WTC11 (cell line): ENCODE measurements at regions not wholly inside any gene's neighbourhood (a gene's known extent, or its start where the extent isn't known, plus 50 kb on each side); places are given as distances from the start of the nearest gene placed in this dataset.

Source experiments
- ATAC-seq: fragments of 200-7000 bp; cut with Tn5 transposase; 2 replicates; pipeline ENCODE4 v1.10.0; 2021; ENCODE audit warnings: mild to moderate bottlenecking, moderate library complexity
- CTCF ChIA-PET: fragments of 300-600 bp; sonication (Branson Sonifier 250); formaldehyde crosslinking; loops from one replicate; lab custom pipeline; 2021; ENCODE audit warnings: antibody characterized with exemption; lab: Charles Lee
- POLR2A ChIA-PET: fragments of 350-600 bp; sonication (Branson Sonifier 250); formaldehyde crosslinking; loops from one replicate; lab custom pipeline; 2021; ENCODE audit warnings: antibody characterized with exemption; lab: Charles Lee
- DNase-seq: peaks from one replicate; pipeline ENCODE4 v3.0.0; 2021; ENCODE audit warnings: low spot score
- H3K27ac Mint-ChIP-seq: 2 replicates; pipeline ENCODE4 v1.8.0; 2021; ENCODE audit warnings: mixed read lengths
- H3K27me3 Mint-ChIP-seq: 2 replicates; pipeline ENCODE4 v1.8.0; 2021; ENCODE audit warnings: low read depth, mild to moderate bottlenecking, moderate library complexity, mixed read lengths
- H3K36me3 Mint-ChIP-seq: 2 replicates; pipeline ENCODE4 v1.8.0; 2021; ENCODE audit warnings: mixed read lengths
- H3K4me1 Mint-ChIP-seq: 2 replicates; pipeline ENCODE4 v1.8.0; 2022; ENCODE audit warnings: mixed read lengths
- H3K4me3 Mint-ChIP-seq: 2 replicates; pipeline ENCODE4 v1.8.0; 2021; ENCODE audit warnings: mild to moderate bottlenecking, moderate library complexity, mixed read lengths
- H3K9me3 Mint-ChIP-seq: 2 replicates; pipeline ENCODE4 v1.8.0; 2021; ENCODE audit warnings: mixed read lengths
- AR ChIP-seq: fragments of 250-450 bp; sonication (Bioruptor Pico); IDR thresholded peaks from 2 replicates; pipeline ENCODE4 v1.9.0; 2021; ENCODE audit warnings: mild to moderate bottlenecking
- ATF1 ChIP-seq: sonication (generic); formaldehyde crosslinking; IDR thresholded peaks from 2 replicates; pipeline ENCODE4 v1.8.1; 2023; ENCODE audit warnings: mild to moderate bottlenecking, moderate library complexity, missing genetic modification reagents
- GRHL2 ChIP-seq: fragments of 250-450 bp; sonication (Bioruptor Pico); IDR thresholded peaks from 2 replicates; pipeline ENCODE4 v1.8.0; 2022; ENCODE audit warnings: mild to moderate bottlenecking, moderate library complexity; ENCODE audit not compliant: insufficient replicate concordance, severe bottlenecking
- IRF1 ChIP-seq: sonication (generic); formaldehyde crosslinking; IDR thresholded peaks from 2 replicates; pipeline ENCODE4 v1.8.0; 2023; ENCODE audit warnings: missing genetic modification reagents
- IRF2 ChIP-seq: sonication (generic); formaldehyde crosslinking; IDR thresholded peaks from 2 replicates; pipeline ENCODE4 v1.8.0; 2022; ENCODE audit warnings: low read depth, missing genetic modification reagents, borderline replicate concordance
- KAT7 ChIP-seq: sonication (generic); formaldehyde crosslinking; IDR thresholded peaks from 2 replicates; pipeline ENCODE4 v1.8.1; 2023; ENCODE audit warnings: missing genetic modification reagents, mild to moderate bottlenecking, borderline replicate concordance
- NFATC4 ChIP-seq: fragments of 250-450 bp; sonication (Bioruptor Pico); IDR thresholded peaks from 2 replicates; pipeline ENCODE4 v1.9.0; 2021; ENCODE audit warnings: mild to moderate bottlenecking
- NFYB ChIP-seq: sonication (generic); formaldehyde crosslinking; conservative IDR thresholded peaks from 2 replicates; pipeline ENCODE4 v1.8.0; 2022; ENCODE audit warnings: low read depth, missing genetic modification reagents
- SOX15 ChIP-seq: fragments of 250-450 bp; sonication (Bioruptor Pico); IDR thresholded peaks from 2 replicates; pipeline ENCODE4 v1.9.0; 2021; ENCODE audit warnings: mild to moderate bottlenecking
- TEAD4 ChIP-seq: sonication (generic); formaldehyde crosslinking; IDR thresholded peaks from 2 replicates; pipeline ENCODE4 v1.8.0; 2022; ENCODE audit warnings: mild to moderate bottlenecking, missing genetic modification reagents
- USF2 ChIP-seq: sonication (generic); formaldehyde crosslinking; IDR thresholded peaks from 2 replicates; pipeline ENCODE4 v1.8.1; 2023; ENCODE audit warnings: mild to moderate bottlenecking, missing genetic modification reagents, moderate library complexity
- ZNF138 ChIP-seq: sonication (generic); formaldehyde crosslinking; conservative IDR thresholded peaks from 2 replicates; pipeline ENCODE4 v1.8.1; 2022; ENCODE audit warnings: mild to moderate bottlenecking, moderate library complexity, missing genetic modification reagents
- ZNF671 ChIP-seq: fragments of 250-450 bp; sonication (Bioruptor Pico); IDR thresholded peaks from 2 replicates; pipeline ENCODE4 v1.8.0; 2021; ENCODE audit warnings: mild to moderate bottlenecking
- TF ChIP-seq, protein P1 (sequence below): sonication (generic); formaldehyde crosslinking; IDR thresholded peaks from 2 replicates; pipeline ENCODE4 v1.8.1; 2022; ENCODE audit warnings: low read depth, missing genetic modification reagents, borderline replicate concordance
- TF ChIP-seq, protein P2 (sequence below): sonication (generic); formaldehyde crosslinking; IDR thresholded peaks from 2 replicates; pipeline ENCODE4 v1.8.0; 2022; ENCODE audit warnings: mild to moderate bottlenecking, missing genetic modification reagents
- TF ChIP-seq, protein P3 (sequence below): fragments of 250-450 bp; sonication (Bioruptor Pico); IDR thresholded peaks from 2 replicates; pipeline ENCODE4 v1.8.0; 2021; ENCODE audit warnings: mild to moderate bottlenecking
- TF ChIP-seq, protein P4 (sequence below): sonication (generic); formaldehyde crosslinking; IDR thresholded peaks from 2 replicates; pipeline ENCODE4 v1.8.1; 2022; ENCODE audit warnings: missing genetic modification reagents, borderline replicate concordance
- TF ChIP-seq, protein P5 (sequence below): fragments of 250-450 bp; sonication (Bioruptor Pico); IDR thresholded peaks from 2 replicates; pipeline ENCODE4 v1.9.0; 2021; ENCODE audit warnings: mild to moderate bottlenecking
- TF ChIP-seq, protein P6 (sequence below): sonication (generic); formaldehyde crosslinking; conservative IDR thresholded peaks from 2 replicates; pipeline ENCODE4 v1.8.1; 2023; ENCODE audit warnings: mild to moderate bottlenecking, low read depth, missing genetic modification reagents, moderate library complexity

GRCh38 chr18:10044054-10044453 lies 130.2 kb downstream of the VAPA start (continued):
- no peak for TF ChIP-seq SOX15 (CRISPR knock-in tag)
- TF ChIP-seq, protein P1, sequence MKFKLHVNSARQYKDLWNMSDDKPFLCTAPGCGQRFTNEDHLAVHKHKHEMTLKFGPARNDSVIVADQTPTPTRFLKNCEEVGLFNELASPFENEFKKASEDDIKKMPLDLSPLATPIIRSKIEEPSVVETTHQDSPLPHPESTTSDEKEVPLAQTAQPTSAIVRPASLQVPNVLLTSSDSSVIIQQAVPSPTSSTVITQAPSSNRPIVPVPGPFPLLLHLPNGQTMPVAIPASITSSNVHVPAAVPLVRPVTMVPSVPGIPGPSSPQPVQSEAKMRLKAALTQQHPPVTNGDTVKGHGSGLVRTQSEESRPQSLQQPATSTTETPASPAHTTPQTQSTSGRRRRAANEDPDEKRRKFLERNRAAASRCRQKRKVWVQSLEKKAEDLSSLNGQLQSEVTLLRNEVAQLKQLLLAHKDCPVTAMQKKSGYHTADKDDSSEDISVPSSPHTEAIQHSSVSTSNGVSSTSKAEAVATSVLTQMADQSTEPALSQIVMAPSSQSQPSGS (CRISPR knock-in tag) = no peak
- TF ChIP-seq, protein P2, sequence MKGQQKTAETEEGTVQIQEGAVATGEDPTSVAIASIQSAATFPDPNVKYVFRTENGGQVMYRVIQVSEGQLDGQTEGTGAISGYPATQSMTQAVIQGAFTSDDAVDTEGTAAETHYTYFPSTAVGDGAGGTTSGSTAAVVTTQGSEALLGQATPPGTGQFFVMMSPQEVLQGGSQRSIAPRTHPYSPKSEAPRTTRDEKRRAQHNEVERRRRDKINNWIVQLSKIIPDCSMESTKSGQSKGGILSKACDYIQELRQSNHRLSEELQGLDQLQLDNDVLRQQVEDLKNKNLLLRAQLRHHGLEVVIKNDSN (CRISPR knock-in tag) = no peak

- no peaks in the 10 kb centered on the region for H3K27me3 Mint-ChIP-seq
- DNase-seq (no peak), ATAC-seq (no peak)
- no peak overlapping the region for H3K27ac Mint-ChIP-seq
- H3K36me3 Mint-ChIP-seq = peaks cover 17% of the 10 kb centered on the region
- H3K4me1 Mint-ChIP-seq = peaks cover 7% of the 10 kb centered on the region
- H3K4me3 Mint-ChIP-seq = no peak overlapping the region
- TF ChIP-seq IRF2 (CRISPR knock-in tag) (no peak), ZNF138 (CRISPR knock-in tag) (no peak), KAT7 (no peak), ZNF671 (no peak), NFYB (CRISPR knock-in tag) (no peak), IRF1 (no peak), ATF1 (CRISPR knock-in tag) (no peak), AR (no peak), NFATC4 (CRISPR knock-in tag) (no peak), USF2 (no peak), TEAD4 (CRISPR knock-in tag) (no peak), GRHL2 (CRISPR knock-in tag) (no peak)
- TF ChIP-seq, protein P3, sequence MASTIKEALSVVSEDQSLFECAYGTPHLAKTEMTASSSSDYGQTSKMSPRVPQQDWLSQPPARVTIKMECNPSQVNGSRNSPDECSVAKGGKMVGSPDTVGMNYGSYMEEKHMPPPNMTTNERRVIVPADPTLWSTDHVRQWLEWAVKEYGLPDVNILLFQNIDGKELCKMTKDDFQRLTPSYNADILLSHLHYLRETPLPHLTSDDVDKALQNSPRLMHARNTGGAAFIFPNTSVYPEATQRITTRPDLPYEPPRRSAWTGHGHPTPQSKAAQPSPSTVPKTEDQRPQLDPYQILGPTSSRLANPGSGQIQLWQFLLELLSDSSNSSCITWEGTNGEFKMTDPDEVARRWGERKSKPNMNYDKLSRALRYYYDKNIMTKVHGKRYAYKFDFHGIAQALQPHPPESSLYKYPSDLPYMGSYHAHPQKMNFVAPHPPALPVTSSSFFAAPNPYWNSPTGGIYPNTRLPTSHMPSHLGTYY (CRISPR knock-in tag) = no peak
- TF ChIP-seq, protein P4, sequence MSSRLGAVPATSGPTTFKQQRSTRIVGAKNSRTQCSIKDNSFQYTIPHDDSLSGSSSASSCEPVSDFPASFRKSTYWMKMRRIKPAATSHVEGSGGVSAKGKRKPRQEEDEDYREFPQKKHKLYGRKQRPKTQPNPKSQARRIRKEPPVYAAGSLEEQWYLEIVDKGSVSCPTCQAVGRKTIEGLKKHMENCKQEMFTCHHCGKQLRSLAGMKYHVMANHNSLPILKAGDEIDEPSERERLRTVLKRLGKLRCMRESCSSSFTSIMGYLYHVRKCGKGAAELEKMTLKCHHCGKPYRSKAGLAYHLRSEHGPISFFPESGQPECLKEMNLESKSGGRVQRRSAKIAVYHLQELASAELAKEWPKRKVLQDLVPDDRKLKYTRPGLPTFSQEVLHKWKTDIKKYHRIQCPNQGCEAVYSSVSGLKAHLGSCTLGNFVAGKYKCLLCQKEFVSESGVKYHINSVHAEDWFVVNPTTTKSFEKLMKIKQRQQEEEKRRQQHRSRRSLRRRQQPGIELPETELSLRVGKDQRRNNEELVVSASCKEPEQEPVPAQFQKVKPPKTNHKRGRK (CRISPR knock-in tag) = no peak
- TF ChIP-seq, protein P5, sequence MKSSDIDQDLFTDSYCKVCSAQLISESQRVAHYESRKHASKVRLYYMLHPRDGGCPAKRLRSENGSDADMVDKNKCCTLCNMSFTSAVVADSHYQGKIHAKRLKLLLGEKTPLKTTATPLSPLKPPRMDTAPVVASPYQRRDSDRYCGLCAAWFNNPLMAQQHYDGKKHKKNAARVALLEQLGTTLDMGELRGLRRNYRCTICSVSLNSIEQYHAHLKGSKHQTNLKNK = no peak
- TF ChIP-seq, protein P1 (CRISPR knock-in tag) = no peak
- TF ChIP-seq, protein P6, sequence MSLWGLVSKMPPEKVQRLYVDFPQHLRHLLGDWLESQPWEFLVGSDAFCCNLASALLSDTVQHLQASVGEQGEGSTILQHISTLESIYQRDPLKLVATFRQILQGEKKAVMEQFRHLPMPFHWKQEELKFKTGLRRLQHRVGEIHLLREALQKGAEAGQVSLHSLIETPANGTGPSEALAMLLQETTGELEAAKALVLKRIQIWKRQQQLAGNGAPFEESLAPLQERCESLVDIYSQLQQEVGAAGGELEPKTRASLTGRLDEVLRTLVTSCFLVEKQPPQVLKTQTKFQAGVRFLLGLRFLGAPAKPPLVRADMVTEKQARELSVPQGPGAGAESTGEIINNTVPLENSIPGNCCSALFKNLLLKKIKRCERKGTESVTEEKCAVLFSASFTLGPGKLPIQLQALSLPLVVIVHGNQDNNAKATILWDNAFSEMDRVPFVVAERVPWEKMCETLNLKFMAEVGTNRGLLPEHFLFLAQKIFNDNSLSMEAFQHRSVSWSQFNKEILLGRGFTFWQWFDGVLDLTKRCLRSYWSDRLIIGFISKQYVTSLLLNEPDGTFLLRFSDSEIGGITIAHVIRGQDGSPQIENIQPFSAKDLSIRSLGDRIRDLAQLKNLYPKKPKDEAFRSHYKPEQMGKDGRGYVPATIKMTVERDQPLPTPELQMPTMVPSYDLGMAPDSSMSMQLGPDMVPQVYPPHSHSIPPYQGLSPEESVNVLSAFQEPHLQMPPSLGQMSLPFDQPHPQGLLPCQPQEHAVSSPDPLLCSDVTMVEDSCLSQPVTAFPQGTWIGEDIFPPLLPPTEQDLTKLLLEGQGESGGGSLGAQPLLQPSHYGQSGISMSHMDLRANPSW (CRISPR knock-in tag) = no peak
- POLR2A ChIA-PET = no interaction called here
- CTCF ChIA-PET = no interaction called here
- peaks cover 28% of the 10 kb centered on the region for H3K9me3 Mint-ChIP-seq
These were observed 131.6 kb downstream of the VAPA start for GRCh38 chr18:10045296-10045891.
